Skin of body (tissue), 1 donor: ENCODE measurements at regions not wholly inside any gene's neighbourhood (a gene's known extent, or its start where the extent isn't known, plus 50 kb on each side); places are given as distances from the start of the nearest gene placed in this dataset.
"Not testable (repeated sequence)": the region's sequence is repeated elsewhere in the genome, so short reads cannot be mapped to it uniquely, and the experiment has no call there.

Source experiments
- DNase-seq: peaks from one replicate; lab custom pipeline; 2025; lab: John Stamatoyannopoulos, UW

DNA sequence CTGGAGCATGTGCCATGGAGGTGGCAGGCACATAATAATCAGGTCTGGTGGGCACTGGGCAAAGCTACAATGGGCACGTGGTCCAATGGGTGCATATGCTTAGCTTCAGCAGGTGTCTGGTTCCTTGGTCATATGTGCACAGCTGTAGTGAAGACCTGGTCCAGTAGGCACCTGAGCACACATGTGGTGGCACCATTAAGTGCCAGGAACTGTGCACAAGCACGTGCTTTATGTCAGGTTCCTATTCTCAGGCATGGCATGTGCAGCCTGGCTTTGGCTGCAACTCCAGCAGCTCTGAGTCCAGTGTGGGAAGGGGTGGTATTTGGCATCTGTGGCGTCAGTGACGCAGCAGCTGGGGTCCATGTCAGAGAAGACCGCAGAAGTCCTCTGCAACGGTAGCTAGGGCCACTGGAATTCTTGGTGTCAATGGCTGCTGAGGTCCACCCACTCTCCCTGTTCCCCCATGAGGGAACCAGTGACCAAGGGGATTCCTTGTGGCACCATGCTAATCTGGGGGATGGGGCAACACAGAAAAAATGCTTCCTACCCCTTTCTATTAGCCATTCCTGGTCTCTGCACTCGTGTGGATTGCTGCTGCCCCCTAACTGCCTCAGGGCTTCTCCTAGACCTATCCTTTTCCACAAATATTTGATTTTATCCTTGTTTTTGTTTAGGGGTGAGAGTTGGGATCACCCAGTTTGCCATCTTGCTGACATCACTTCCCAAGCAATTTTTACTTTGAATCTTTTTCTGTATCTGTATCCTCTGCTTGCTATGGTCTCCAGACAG, 262.9 kb upstream of the MAP2 start:
- no peak for DNase-seq

GRCh38 chr2:209162129-209162528, 261.7 kb upstream of the MAP2 start:
- no peak for DNase-seq

DNA sequence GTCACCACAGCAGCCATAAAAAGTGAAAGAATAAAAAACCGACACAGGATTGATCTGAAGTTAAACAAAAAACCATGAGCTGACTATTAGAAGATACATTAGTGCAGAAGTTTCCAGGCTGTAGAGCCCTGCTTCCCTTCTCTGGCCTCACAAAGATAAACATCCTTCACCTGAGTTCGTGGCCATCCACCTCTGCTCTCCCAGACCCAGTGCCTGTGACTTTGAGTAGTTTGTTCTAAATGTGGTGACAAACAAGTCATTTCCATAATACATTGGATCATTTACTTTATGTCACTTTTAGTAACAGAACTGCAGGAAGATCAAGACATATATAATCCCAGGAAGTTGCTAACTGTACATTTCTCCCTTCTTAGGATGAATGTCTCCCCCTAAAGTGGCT, 241.9 kb upstream of the MAP2 start:
- DNase-seq: no peak

DNA sequence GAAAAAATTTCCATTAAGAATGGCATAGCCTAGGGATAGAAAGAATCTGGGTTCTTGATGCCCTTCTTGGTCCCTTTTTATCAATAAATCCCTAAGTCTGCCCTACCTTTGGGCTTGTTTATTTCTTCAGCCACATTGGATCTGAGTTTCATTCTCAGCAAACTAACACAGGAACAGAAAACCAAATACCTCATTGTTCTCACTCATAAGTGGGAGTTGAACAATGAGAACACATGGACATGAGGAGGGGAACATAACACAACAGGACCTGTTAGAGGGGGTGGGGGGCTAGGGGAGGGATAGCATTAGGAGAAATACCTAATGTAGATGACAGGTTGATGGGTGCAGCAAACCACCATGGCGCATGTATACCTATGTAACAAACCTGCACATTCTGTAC, 237.0 kb upstream of the MAP2 start:
- DNase-seq: not testable (repeated sequence)

DNA sequence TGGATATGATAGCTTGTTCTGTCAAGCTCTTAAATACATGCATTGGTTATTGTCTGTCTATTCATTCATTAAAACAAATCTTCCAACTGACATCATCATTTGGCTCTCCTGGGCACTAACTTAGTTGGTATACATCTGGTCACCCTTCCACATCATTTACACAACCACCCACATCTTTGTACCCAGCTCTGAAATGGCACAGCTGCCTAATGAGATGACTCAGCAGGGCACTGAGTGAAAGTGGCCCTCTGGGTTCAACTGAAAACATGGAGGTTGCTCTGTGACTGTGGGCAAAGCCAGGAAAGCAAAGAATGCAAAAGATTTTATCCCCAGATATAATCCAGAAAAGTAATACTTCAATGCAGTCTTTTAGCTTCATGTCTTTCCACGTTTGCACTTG, 234.0 kb upstream of the MAP2 start:
- DNase-seq: no peak

GRCh38 chr2:209191139-209191538, 232.7 kb upstream of the MAP2 start:
- DNase-seq: no peak

- DNase-seq: no peak
These were observed 229.1 kb upstream of the MAP2 start for GRCh38 chr2:209194717-209195116.

- DNase-seq: no peak
These were observed 215.6 kb upstream of the MAP2 start for GRCh38 chr2:209208211-209208610.

DNA sequence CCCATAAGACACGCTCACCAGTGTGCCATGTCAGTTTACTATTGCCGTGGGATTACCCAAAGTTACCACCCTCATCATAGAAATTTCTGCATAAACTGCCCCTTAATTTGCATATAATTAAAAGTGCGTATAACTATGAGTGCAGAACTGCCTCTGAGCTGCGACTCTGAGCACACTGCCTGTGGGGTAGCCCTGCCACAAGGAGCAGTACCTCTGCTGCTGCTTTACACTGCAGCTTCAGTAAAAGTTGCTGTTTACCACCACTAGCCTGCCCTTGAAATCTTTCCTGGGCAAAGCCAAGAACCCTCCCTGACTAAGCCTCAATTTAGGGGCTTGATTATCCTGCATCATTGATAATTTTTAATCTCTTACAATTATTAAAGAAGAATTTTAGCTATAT, 213.9 kb upstream of the MAP2 start:
- DNase-seq: no peak

DNA sequence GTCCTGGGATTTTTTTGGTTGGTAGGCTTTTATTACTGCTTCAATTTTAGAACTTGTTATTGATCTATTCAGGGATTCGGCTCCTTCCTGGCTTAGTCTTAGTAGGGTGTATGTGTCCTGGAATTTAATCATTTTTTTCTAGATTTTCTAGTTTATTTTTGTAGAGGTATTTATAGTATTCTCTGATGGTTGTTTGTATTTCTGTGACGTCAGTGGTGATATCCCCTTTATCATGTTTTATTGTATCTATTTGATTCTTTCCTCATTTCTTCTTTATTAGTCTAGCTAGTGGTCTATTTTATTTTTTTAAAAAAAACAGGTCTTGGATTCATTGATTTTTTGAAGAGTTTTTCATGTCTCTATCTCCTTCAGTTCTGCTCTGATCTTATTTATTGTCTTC, 193.3 kb upstream of the MAP2 start:
- DNase-seq: no peak

DNA sequence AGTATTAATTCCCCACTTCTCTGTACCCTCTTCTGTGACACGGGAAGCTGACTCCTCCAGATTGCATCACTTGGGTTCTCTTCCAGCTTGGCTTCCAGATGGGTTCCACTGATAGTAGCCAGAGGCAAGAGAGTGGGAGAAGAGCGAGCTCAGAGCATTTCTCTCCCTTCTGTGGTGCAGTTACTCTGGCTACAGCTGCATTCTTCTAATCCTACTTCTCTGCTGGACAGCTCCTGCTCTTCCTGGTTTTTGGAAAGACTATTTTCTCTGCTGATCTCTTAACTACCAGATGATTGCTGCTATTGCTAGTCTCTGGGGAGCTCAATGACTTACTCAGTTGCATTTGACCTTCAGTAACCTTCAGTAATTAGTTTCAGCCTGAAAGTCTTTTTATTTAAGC, 187.5 kb upstream of the MAP2 start:
- DNase-seq: no peak

GRCh38 chr2:209238765-209239584, 184.9 kb upstream of the MAP2 start:
- DNase-seq: no peak

- no peak for DNase-seq
These were observed 184.3 kb upstream of the MAP2 start for GRCh38 chr2:209239585-209239938.

GRCh38 chr2:209240204-209240603, 183.6 kb upstream of the MAP2 start:
- DNase-seq: no peak

GRCh38 chr2:209253544-209253943, 170.3 kb upstream of the MAP2 start:
- no peak for DNase-seq

DNA sequence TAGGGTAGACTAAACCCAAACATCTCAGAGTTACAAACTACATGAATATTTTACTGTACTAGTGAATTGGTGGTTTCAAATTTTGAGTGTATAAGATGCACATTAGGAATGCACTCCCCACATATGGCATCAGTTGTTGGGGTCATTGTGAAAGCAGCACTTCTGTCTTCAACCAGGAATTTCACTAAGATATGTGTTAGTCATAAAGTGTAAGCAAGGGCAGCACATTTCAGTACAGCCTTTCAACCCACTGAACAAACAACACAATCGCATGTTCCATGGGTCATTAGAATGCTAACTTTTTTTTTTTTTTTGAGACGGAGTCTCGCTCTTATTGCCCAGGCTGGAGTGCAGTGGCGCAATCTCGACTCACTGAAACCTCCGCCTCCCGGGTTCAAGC, 164.1 kb upstream of the MAP2 start:
- no peak for DNase-seq

- no peak for DNase-seq
These were observed 163.6 kb upstream of the MAP2 start for GRCh38 chr2:209260281-209260680.

- DNase-seq: not testable (repeated sequence)
These were observed 162.3 kb upstream of the MAP2 start for GRCh38 chr2:209261366-209262053.

DNA sequence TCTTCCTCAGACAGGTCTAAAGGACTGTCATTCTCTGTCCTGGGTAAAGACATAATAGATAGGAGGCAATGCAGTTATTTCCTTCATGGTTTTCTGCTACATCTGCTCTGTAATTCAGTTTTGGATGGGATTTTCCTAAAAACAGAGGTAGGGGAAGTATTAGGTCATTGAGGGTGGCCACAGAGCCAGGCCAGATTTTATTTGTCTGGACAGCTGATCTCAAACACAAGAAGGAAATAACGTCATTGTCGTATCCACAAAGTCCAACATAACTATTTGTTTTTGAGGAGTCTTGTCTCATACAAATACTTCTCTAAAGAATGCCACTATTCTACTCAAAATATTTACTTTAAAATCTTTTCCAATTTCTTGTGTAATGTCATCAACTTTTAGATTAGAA, 154.8 kb upstream of the MAP2 start:
- no peak for DNase-seq

- no peak for DNase-seq
These were observed 147.8 kb upstream of the MAP2 start for GRCh38 chr2:209276000-209276399.

GRCh38 chr2:209277444-209277843, 146.4 kb upstream of the MAP2 start:
- DNase-seq: no peak

DNA sequence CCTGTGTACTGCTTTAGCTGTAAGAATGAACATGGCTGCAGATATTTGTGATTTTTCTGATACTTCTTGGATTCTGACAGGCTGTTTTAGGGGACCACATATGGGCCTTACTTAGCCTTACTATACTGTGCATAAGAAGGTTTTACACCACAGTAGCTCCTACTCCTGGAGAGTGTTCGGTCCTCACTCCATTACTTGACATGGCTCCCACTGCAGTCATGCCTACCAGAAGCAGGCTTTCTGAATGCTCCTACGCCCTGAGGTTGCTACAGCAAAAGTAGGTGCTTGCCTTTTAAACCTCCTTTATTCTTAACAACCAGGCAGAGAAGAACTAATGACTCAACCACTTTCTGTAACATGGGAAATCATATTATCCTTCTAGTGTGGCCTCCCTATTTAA, 125.2 kb upstream of the MAP2 start:
- DNase-seq: no peak
